ENCODE measurements at regions not wholly inside any gene's neighbourhood (a gene's known extent, or its start where the extent isn't known, plus 50 kb on each side); places are given as distances from the start of the nearest gene placed in this dataset.

DNA sequence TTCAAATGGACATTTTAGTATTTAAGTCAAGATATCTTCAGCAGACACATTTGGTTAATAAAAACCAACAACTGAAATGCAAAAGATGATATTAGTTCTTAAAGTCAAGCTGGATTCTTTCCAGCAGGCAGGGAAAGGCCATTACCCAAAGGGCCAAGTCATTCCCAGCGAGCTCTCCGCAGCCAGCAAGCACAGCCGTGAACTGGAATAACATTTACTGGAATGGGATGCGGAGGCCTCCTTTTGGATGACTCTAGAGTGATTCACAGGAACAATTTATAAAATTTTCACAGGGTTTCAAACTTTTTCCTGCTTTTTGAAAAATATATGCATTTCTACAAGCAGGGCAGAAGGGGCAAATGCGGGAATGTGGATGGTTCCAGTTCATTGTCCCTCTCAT lies 76.6 kb upstream of the DAB2 start:
- no peak for DNase-seq (ENCODE audit: low spot score in 2 of 2)
- 82% methylated on average over 5 of the region's 5 CpGs for WGBS

DNA sequence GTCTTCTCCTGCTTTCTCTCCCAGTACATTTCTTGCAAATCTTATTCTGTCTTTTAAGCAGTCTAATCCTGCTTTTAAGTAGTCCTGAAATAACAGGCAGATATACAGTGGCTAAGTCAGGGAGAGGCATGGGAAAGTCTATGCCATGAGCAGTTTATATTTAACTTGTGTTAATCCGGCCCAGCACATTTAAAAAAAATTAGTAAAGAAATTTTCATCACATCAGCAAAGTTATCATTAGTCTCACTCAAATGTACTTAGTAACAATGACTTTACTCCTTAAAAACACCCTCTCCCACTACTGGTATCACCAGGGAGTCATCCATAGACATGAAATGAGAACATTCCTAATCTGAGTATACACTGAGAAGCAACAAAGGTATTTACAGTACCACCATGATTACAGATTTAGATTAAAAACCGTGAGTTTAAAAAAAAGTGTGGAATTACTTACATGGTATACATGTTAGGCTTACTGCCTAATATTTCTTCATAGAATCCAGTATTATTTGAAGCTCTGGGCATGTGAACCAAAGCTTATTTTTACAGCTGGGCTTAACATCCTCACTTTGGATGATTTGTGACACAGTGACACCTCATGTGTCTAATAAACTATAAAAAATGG lies 75.9 kb upstream of the DAB2 start:
- 50% methylated on average over 2 of the region's 2 CpGs for WGBS

More for the DNA sequence above, 76.6 kb upstream of the DAB2 start:
- no peaks in the 10 kb centered on the region for H3K36me3 ChIP-seq
- no peaks in the 10 kb centered on the region for H3K9me3 ChIP-seq
- TF ChIP-seq EP300 (IDR thresholded peaks at IDR 0.05) (no peak), POLR2A (IDR thresholded peaks at IDR 0.05) (no peak), POLR2AphosphoS5 (IDR thresholded peaks at IDR 0.05) (no peak), CTCF (IDR thresholded peaks at IDR 0.05) (no peak)
- peaks cover 22% of the 10 kb centered on the region for H3K4me1 ChIP-seq
- peak overlapping the region; percentile 70 for H3K27ac ChIP-seq
- no peak overlapping the region for H3K4me3 ChIP-seq
- H3K27me3 ChIP-seq = no peaks in the 10 kb centered on the region

DNA sequence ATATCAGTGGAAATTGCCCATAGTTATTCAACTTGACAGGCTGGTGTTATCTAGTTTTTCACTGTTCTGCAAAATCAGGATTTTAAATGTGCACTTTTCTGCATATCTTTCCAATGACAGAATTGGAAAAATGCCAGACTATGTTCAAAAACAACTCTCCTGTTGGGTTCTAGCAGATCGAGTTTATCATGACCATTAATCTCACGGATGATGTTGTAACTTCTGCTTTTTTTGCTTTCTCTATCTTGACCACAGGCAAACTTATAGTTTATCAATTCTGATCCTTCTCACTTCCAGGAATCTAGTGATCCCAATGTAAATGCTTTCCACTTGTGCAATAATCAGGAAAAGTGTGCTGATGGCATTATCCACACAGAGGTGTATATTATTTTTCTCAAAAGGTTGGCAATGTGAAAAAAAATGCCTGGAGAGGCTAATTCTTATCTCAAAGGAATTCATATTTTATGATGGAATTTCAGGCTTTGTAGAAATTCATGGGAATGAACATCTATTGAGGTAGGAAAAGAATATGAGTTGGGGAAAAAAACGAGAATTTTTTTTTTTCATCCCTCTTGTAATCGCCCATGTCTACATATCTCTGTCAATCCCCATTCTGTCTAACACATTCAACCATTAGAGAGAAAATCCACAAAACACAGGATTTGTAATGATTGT lies 73.6 kb upstream of the DAB2 start:
- Histone ChIP-seq H3K4me3 (no peak overlapping the region), H3K27me3 (no peaks in the 10 kb centered on the region), H3K4me1 (peaks cover 30% of the 10 kb centered on the region), H3K27ac (no peak overlapping the region), H3K36me3 (no peaks in the 10 kb centered on the region), H3K9me3 (no peaks in the 10 kb centered on the region)
- 40% methylated on average over 4 of the region's 4 CpGs for WGBS
- TF ChIP-seq EP300 (IDR thresholded peaks at IDR 0.05) (no peak), CTCF (IDR thresholded peaks at IDR 0.05) (no peak), POLR2A (IDR thresholded peaks at IDR 0.05) (no peak), POLR2AphosphoS5 (IDR thresholded peaks at IDR 0.05) (no peak)
- no peak for DNase-seq (ENCODE audit: low spot score in 2 of 2)

More for the DNA sequence above, 75.9 kb upstream of the DAB2 start:
- no peak for DNase-seq (ENCODE audit: low spot score in 2 of 2)
- Histone ChIP-seq H3K36me3 (no peaks in the 10 kb centered on the region), H3K27me3 (no peaks in the 10 kb centered on the region), H3K4me1 (peaks cover 22% of the 10 kb centered on the region), H3K27ac (no peak overlapping the region), H3K9me3 (no peaks in the 10 kb centered on the region), H3K4me3 (no peak overlapping the region)
- TF ChIP-seq EP300 (IDR thresholded peaks at IDR 0.05) (no peak), POLR2AphosphoS5 (IDR thresholded peaks at IDR 0.05) (no peak), CTCF (IDR thresholded peaks at IDR 0.05) (no peak), POLR2A (IDR thresholded peaks at IDR 0.05) (no peak)

DNA sequence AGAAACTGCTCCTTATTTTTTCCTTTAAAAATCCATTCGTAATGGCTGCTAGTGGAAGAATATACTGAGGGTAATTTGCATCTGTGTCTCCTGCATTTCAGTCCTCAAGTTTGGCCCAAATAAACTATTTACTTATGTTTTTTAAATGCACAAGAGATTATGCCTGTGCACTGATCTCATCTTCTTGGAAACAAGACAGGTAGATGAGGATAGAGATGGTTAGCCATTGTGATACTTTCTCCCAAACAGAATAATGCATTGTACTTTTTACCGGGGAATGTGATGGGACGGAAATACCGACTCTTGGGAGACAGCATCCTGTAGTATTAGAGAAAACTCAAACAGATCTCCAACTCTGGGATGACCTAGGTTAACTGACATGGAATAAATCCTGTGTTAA lies 72.5 kb upstream of the DAB2 start:
- TF ChIP-seq POLR2A (IDR thresholded peaks at IDR 0.05) (no peak), POLR2AphosphoS5 (IDR thresholded peaks at IDR 0.05) (no peak), CTCF (IDR thresholded peaks at IDR 0.05) (no peak), EP300 (IDR thresholded peaks at IDR 0.05) (no peak)
- WGBS = 83% methylated on average over 4 of the region's 4 CpGs
- no peak for DNase-seq (ENCODE audit: low spot score in 2 of 2)
- no peak overlapping the region for H3K4me3 ChIP-seq
- peaks cover 21% of the 10 kb centered on the region for H3K4me1 ChIP-seq
- no peaks in the 10 kb centered on the region for H3K27me3 ChIP-seq
- H3K36me3 ChIP-seq = no peaks in the 10 kb centered on the region
- no peak overlapping the region for H3K27ac ChIP-seq
- no peaks in the 10 kb centered on the region for H3K9me3 ChIP-seq

- H3K36me3 ChIP-seq = no peaks in the 10 kb centered on the region
- 11% methylated on average over 1 of the region's 1 CpG for WGBS
- no peaks in the 10 kb centered on the region for H3K27me3 ChIP-seq
- H3K4me1 ChIP-seq = peaks cover 11% of the 10 kb centered on the region
- TF ChIP-seq POLR2AphosphoS5 (IDR thresholded peaks at IDR 0.05) = no peak
- TF ChIP-seq POLR2A (IDR thresholded peaks at IDR 0.05) = no peak
- no peak for TF ChIP-seq CTCF (IDR thresholded peaks at IDR 0.05)
- TF ChIP-seq EP300 (IDR thresholded peaks at IDR 0.05) = no peak
- H3K4me3 ChIP-seq = no peak overlapping the region
- H3K27ac ChIP-seq = peak overlapping the region; percentile 19
- H3K9me3 ChIP-seq = no peaks in the 10 kb centered on the region
- DNase-seq (ENCODE audit: low spot score in 2 of 2) = no peak
Observed at GRCh38 chr5:39495227-39495626, 70.4 kb upstream of the DAB2 start.
